Ovary (tissue), 3 donors: ENCODE measurements at regions not wholly inside any gene's neighbourhood (a gene's known extent, or its start where the extent isn't known, plus 50 kb on each side); places are given as distances from the start of the nearest gene placed in this dataset.

Source experiments
- CTCF ChIP-seq, 3 donors: fragments of 450-650 bp in 2 of 3; fragments of 200-600 bp in 1 of 3; IDR thresholded peaks; one replicate each; pipeline versions ENCODE4 v1.5.1 to v1.8.0; 2016 to 2022; ENCODE audit warnings: antibody characterized with exemption in 3 of 3, mild to moderate bottlenecking in 1 of 3
- EP300 ChIP-seq: sonication (generic); formaldehyde crosslinking; IDR thresholded peaks from one replicate; pipeline ENCODE4 v1.6.1; 2017; ENCODE audit warnings: antibody characterized with exemption
- POLR2A ChIP-seq: fragments of 450-650 bp; IDR thresholded peaks from one replicate; pipeline ENCODE4 v1.6.1; 2017; ENCODE audit warnings: antibody characterized with exemption, mild to moderate bottlenecking, moderate library complexity
- donor health status: DM: no; HTN: no; CAD: no.

- TF ChIP-seq POLR2A (no peak), CTCF (IDR thresholded peaks at IDR 0.05) (no peak), EP300 (no peak)
Measured at GRCh38 chr10:124248056-124249045, 155.0 kb upstream of the CHST15 start.
